ENCODE measurements at regions not wholly inside any gene's neighbourhood (a gene's known extent, or its start where the extent isn't known, plus 50 kb on each side); places are given as distances from the start of the nearest gene placed in this dataset.

GRCh38 chr1:73824065-73824464 is 373.9 kb downstream of the LRRIQ3 start:
- Mint-ChIP-seq H3K4me3 (no peak overlapping the region), H3K27me3 (ENCODE audit: low read depth) (no peaks in the 10 kb centered on the region), H3K27ac (no peak overlapping the region), H3K9me3 (no peaks in the 10 kb centered on the region), H3K4me1 (ENCODE audit: low read depth) (no peaks in the 10 kb centered on the region), H3K36me3 (ENCODE audit: low read depth) (no peaks in the 10 kb centered on the region)
- DNase-seq (ENCODE audit: low spot score): no peak

GRCh38 chr1:73821520-73821919 is 376.5 kb downstream of the LRRIQ3 start:
- H3K4me3 Mint-ChIP-seq: no peak overlapping the region
- no peaks in the 10 kb centered on the region for H3K27me3 Mint-ChIP-seq (ENCODE audit: low read depth)
- no peaks in the 10 kb centered on the region for H3K9me3 Mint-ChIP-seq
- no peak overlapping the region for H3K27ac Mint-ChIP-seq
- no peaks in the 10 kb centered on the region for H3K36me3 Mint-ChIP-seq (ENCODE audit: low read depth)
- DNase-seq (ENCODE audit: low spot score): no peak
- no peaks in the 10 kb centered on the region for H3K4me1 Mint-ChIP-seq (ENCODE audit: low read depth)

- no peaks in the 10 kb centered on the region for H3K4me1 Mint-ChIP-seq (ENCODE audit: low read depth)
- peaks cover 7% of the 10 kb centered on the region for H3K9me3 Mint-ChIP-seq
- H3K36me3 Mint-ChIP-seq (ENCODE audit: low read depth): no peaks in the 10 kb centered on the region
- no peak overlapping the region for H3K27ac Mint-ChIP-seq
- no peaks in the 10 kb centered on the region for H3K27me3 Mint-ChIP-seq (ENCODE audit: low read depth)
- H3K4me3 Mint-ChIP-seq: no peak overlapping the region
- no peak for DNase-seq (ENCODE audit: low spot score)
Measured at GRCh38 chr1:73820843-73821242, 377.1 kb downstream of the LRRIQ3 start.

- no peak for DNase-seq (ENCODE audit: low spot score)
- H3K36me3 Mint-ChIP-seq (ENCODE audit: low read depth): no peaks in the 10 kb centered on the region
Measured at GRCh38 chr1:73813716-73814115, 384.3 kb downstream of the LRRIQ3 start.

GRCh38 chr1:73813236-73813635 is 384.7 kb downstream of the LRRIQ3 start:
- Mint-ChIP-seq H3K36me3 (ENCODE audit: low read depth) (no peaks in the 10 kb centered on the region), H3K4me1 (ENCODE audit: low read depth) (no peaks in the 10 kb centered on the region), H3K27me3 (ENCODE audit: low read depth) (no peaks in the 10 kb centered on the region), H3K27ac (no peak overlapping the region), H3K9me3 (peaks cover 16% of the 10 kb centered on the region), H3K4me3 (no peak overlapping the region)
- DNase-seq (ENCODE audit: low spot score): no peak

More at GRCh38 chr1:73813716-73814115, 384.3 kb downstream of the LRRIQ3 start:
- H3K4me3 Mint-ChIP-seq: no peak overlapping the region
- H3K27ac Mint-ChIP-seq: no peak overlapping the region
- peaks cover 16% of the 10 kb centered on the region for H3K9me3 Mint-ChIP-seq
- H3K27me3 Mint-ChIP-seq (ENCODE audit: low read depth): no peaks in the 10 kb centered on the region
- no peaks in the 10 kb centered on the region for H3K4me1 Mint-ChIP-seq (ENCODE audit: low read depth)

GRCh38 chr1:73811798-73812197 is 386.2 kb downstream of the LRRIQ3 start:
- Mint-ChIP-seq H3K9me3 (peaks cover 16% of the 10 kb centered on the region), H3K36me3 (ENCODE audit: low read depth) (no peaks in the 10 kb centered on the region), H3K4me3 (no peak overlapping the region), H3K27me3 (ENCODE audit: low read depth) (no peaks in the 10 kb centered on the region), H3K27ac (no peak overlapping the region), H3K4me1 (ENCODE audit: low read depth) (no peaks in the 10 kb centered on the region)
- DNase-seq (ENCODE audit: low spot score): no peak

- Mint-ChIP-seq H3K27ac (no peak overlapping the region), H3K4me3 (no peak overlapping the region), H3K36me3 (ENCODE audit: low read depth) (no peaks in the 10 kb centered on the region), H3K4me1 (ENCODE audit: low read depth) (no peaks in the 10 kb centered on the region), H3K27me3 (ENCODE audit: low read depth) (no peaks in the 10 kb centered on the region), H3K9me3 (peaks cover 1% of the 10 kb centered on the region)
- no peak for DNase-seq (ENCODE audit: low spot score)
Measured at GRCh38 chr1:73804935-73805334, 393.0 kb downstream of the LRRIQ3 start.

- H3K36me3 Mint-ChIP-seq (ENCODE audit: low read depth): no peaks in the 10 kb centered on the region
- H3K9me3 Mint-ChIP-seq: no peaks in the 10 kb centered on the region
- no peaks in the 10 kb centered on the region for H3K27me3 Mint-ChIP-seq (ENCODE audit: low read depth)
- no peak for DNase-seq (ENCODE audit: low spot score)
- H3K27ac Mint-ChIP-seq: no peak overlapping the region
- H3K4me1 Mint-ChIP-seq (ENCODE audit: low read depth): no peaks in the 10 kb centered on the region
- H3K4me3 Mint-ChIP-seq: no peak overlapping the region
Measured at GRCh38 chr1:73803380-73803779, 394.6 kb downstream of the LRRIQ3 start.

- Mint-ChIP-seq H3K9me3 (no peaks in the 10 kb centered on the region), H3K27ac (no peak overlapping the region), H3K36me3 (ENCODE audit: low read depth) (no peaks in the 10 kb centered on the region), H3K27me3 (ENCODE audit: low read depth) (no peaks in the 10 kb centered on the region), H3K4me1 (ENCODE audit: low read depth) (no peaks in the 10 kb centered on the region), H3K4me3 (no peak overlapping the region)
- no peak for DNase-seq (ENCODE audit: low spot score)
Measured at GRCh38 chr1:73801912-73802429, 396.0 kb downstream of the LRRIQ3 start.

- no peaks in the 10 kb centered on the region for H3K4me1 Mint-ChIP-seq (ENCODE audit: low read depth)
- no peaks in the 10 kb centered on the region for H3K27me3 Mint-ChIP-seq (ENCODE audit: low read depth)
- H3K27ac Mint-ChIP-seq: no peak overlapping the region
- H3K4me3 Mint-ChIP-seq: no peak overlapping the region
- H3K36me3 Mint-ChIP-seq (ENCODE audit: low read depth): no peaks in the 10 kb centered on the region
- H3K9me3 Mint-ChIP-seq: no peaks in the 10 kb centered on the region
- no peak for DNase-seq (ENCODE audit: low spot score)
Measured at GRCh38 chr1:73800376-73800775, 397.6 kb downstream of the LRRIQ3 start.

GRCh38 chr1:73789965-73790364 is 408.0 kb downstream of the LRRIQ3 start:
- Mint-ChIP-seq H3K4me1 (ENCODE audit: low read depth) (no peaks in the 10 kb centered on the region), H3K27me3 (ENCODE audit: low read depth) (no peaks in the 10 kb centered on the region), H3K9me3 (no peaks in the 10 kb centered on the region), H3K27ac (no peak overlapping the region), H3K36me3 (ENCODE audit: low read depth) (no peaks in the 10 kb centered on the region), H3K4me3 (no peak overlapping the region)
- no peak for DNase-seq (ENCODE audit: low spot score)

GRCh38 chr1:73784026-73784425 is 413.9 kb downstream of the LRRIQ3 start:
- Mint-ChIP-seq H3K27me3 (ENCODE audit: low read depth) (no peaks in the 10 kb centered on the region), H3K4me3 (no peak overlapping the region), H3K4me1 (ENCODE audit: low read depth) (no peaks in the 10 kb centered on the region), H3K9me3 (no peaks in the 10 kb centered on the region), H3K27ac (no peak overlapping the region), H3K36me3 (ENCODE audit: low read depth) (no peaks in the 10 kb centered on the region)
- DNase-seq (ENCODE audit: low spot score): no peak

- Mint-ChIP-seq H3K4me1 (ENCODE audit: low read depth) (no peaks in the 10 kb centered on the region), H3K36me3 (ENCODE audit: low read depth) (no peaks in the 10 kb centered on the region), H3K4me3 (no peak overlapping the region), H3K9me3 (no peaks in the 10 kb centered on the region), H3K27ac (no peak overlapping the region), H3K27me3 (ENCODE audit: low read depth) (no peaks in the 10 kb centered on the region)
- DNase-seq (ENCODE audit: low spot score): no peak
Measured at GRCh38 chr1:73783352-73783751, 414.6 kb downstream of the LRRIQ3 start.

- H3K9me3 Mint-ChIP-seq: no peaks in the 10 kb centered on the region
- no peak for DNase-seq (ENCODE audit: low spot score)
- no peaks in the 10 kb centered on the region for H3K27me3 Mint-ChIP-seq (ENCODE audit: low read depth)
- no peak overlapping the region for H3K27ac Mint-ChIP-seq
- no peaks in the 10 kb centered on the region for H3K36me3 Mint-ChIP-seq (ENCODE audit: low read depth)
- no peaks in the 10 kb centered on the region for H3K4me1 Mint-ChIP-seq (ENCODE audit: low read depth)
- H3K4me3 Mint-ChIP-seq: no peak overlapping the region
Measured at GRCh38 chr1:73782901-73783300, 415.1 kb downstream of the LRRIQ3 start.

GRCh38 chr1:73781251-73781650 is 416.7 kb downstream of the LRRIQ3 start:
- H3K4me3 Mint-ChIP-seq: no peak overlapping the region
- H3K36me3 Mint-ChIP-seq (ENCODE audit: low read depth): no peaks in the 10 kb centered on the region
- DNase-seq (ENCODE audit: low spot score): no peak
- no peaks in the 10 kb centered on the region for H3K9me3 Mint-ChIP-seq
- H3K27me3 Mint-ChIP-seq (ENCODE audit: low read depth): no peaks in the 10 kb centered on the region
- no peak overlapping the region for H3K27ac Mint-ChIP-seq
- H3K4me1 Mint-ChIP-seq (ENCODE audit: low read depth): no peaks in the 10 kb centered on the region

All from T-helper 2 cell treated with Interferon-gamma antibody and Interleukin-4, amounts not matched to agents 5 μg/mL and 100 μg/mL, for 36 hours (primary cell).